GM18517 (cell line): ENCODE measurements at regions not wholly inside any gene's neighbourhood (a gene's known extent, or its start where the extent isn't known, plus 50 kb on each side); places are given as distances from the start of the nearest gene placed in this dataset.
A peak's percentile ranks its signal among the peaks of the same experiment; 100 is the strongest.
"Not testable (repeated sequence)": the region's sequence is repeated elsewhere in the genome, so short reads cannot be mapped to it uniquely, and the experiment has no call there.

Experiments used
- ATAC-seq: cut with Tn5 transposase; IDR thresholded peaks from one replicate; pipeline ENCODE4 v1.9.1; 2021; ENCODE audit warnings: mild to moderate bottlenecking, moderate library complexity; ENCODE audit not compliant: unreplicated experiment

DNA sequence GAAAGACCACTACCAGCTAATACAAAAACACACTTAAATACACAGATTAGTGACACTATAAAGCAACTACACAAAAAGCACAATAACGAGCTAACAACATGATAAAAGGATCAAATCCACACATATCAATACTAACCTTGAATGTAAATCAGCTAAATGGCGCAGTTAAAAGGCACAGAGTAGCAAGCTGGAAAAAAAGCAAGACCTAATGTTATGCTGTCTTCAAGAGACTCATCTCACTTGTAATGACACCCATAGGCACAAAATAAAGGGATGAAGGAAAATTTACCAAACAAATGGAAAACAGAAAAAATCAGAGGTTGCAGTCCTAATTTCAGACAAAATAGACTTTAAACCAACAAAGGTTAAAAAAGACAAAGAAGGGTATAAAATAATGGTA lies 86.3 kb downstream of the NUS1 start:
- no peak for ATAC-seq

DNA sequence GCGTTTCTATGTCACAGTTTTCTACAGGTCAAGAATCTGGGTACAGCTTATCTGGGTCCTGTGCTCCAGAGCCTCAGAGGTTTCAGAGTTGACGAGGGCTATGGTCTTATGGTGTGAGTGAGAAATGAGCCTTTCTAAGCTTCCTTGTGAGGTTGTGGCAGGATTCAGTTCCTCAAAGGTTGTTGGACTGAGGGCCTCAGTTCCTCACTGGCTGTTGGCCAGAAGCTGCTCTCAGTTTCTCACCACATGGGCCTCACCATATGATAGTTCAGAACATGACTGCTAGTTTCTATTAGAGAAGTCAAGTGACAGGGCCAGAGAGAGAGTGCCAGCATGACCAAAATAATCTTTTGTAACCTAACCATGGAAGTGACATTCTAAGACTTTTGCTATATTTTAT lies 96.1 kb downstream of the NUS1 start:
- peak; percentile 97 for ATAC-seq

DNA sequence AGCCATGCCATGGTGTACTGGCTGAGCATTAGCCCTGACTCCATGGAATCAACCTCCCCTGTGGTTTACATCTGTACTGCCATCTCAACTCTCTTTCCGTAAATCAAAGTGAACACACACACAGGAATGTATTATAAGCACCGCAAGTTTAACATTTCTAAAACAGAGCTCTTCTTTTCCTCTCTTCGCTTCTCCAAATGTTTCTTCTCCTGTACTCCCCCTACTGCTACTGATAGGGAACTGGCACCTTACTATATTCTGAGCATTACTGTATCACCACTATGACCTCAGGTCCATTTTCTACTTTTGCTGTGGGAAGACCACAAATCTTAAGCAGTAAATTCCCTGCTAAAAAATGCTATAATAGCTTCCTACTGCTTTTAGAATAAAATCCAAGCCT lies 101.2 kb downstream of the NUS1 start:
- ATAC-seq = peak; percentile 44

DNA sequence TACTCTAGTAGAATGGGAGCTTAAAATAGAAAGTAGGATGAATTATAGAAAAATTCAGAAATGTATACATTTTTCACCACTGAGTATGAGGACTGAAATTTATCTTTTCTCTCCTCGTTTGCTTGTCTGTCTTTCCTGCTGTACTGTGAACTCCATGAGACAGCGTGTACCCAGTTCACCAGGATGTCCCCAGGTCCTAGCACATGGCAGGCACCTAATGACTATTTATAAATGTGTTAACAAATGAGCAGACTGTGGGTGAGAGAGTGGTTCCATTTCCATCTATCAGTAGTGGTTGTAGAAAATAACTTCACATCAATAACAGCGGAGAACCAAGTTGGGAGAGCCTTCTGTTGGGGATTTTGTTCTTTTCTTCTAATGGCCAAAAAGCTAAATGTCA lies 106.3 kb downstream of the NUS1 start:
- no peak for ATAC-seq

DNA sequence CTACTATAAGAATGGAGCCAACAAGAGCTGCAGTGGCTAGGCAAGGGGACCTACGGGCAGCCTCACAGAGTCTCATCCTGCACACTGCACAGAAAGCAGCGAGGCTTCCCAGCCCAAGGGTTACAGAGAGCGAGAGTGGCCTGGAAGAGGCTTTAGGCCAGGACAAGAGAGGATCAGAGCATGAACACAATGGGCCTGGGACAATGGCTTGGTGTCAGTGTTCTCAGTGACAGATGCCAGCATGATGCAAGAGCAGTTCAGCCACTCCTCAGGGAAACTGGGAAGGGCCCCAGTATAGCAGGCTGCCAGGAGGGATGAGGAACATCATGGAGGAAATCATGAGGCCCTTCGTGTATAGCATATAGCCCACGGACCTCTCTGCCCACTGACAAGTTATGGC lies 108.0 kb downstream of the NUS1 start:
- no peak for ATAC-seq

DNA sequence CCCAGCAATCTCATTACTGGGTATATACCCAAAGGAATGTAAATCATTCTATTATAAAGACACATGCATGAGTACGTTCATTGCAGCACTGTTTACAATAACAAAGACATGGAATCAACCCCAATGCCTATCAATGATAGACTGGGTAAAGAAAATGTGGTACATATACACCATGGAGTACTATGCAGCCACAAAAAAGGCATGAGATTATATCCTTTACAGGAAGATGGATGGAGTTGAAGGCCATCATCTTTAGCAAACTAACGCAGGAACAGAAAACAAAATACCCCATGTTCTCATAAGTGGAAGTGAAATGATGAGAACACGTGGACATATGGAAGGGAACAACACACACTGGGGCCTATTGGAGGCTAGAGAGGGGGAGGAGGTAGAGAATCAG lies 115.7 kb downstream of the NUS1 start:
- ATAC-seq = no peak

DNA sequence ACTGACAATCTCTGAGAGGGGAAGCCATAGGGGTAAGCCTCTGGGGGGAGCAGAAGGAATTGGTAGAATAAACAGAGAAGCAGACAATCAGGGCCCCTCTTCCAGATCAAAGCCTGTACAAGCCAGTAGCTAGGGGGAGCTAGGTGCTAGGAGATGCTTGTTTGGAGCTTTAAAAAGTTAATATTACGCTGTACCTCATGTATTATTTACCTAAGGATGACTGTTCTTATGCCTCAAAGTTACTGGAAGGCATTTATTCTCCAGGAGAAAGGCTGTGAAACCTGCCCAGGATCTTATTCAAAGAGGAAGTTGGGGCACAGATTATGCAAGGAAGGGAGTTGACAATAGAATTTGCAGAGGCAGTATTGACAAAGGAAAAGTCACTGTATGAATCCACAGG lies 111.8 kb upstream of the SLC35F1 start:
- ATAC-seq = no peak

DNA sequence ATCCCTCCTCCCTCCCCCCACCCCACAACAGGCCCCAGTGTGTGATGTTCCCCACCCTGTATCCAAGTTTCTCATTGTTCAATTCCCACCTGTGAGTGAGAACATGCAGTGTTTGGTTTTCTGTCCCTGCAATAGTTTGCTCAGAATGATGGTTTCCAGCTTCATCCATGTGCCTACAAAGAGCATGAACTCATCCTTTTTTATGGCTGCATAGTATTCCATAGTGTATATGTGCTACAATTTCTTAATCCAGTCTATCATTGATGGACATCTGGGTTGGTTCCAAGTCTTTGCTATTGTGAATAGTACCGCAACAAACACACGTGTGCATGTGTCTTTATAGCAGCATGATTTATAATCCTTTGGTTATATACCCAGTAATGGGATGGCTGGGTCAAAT lies 108.2 kb upstream of the SLC35F1 start:
- ATAC-seq = not testable (repeated sequence)

DNA sequence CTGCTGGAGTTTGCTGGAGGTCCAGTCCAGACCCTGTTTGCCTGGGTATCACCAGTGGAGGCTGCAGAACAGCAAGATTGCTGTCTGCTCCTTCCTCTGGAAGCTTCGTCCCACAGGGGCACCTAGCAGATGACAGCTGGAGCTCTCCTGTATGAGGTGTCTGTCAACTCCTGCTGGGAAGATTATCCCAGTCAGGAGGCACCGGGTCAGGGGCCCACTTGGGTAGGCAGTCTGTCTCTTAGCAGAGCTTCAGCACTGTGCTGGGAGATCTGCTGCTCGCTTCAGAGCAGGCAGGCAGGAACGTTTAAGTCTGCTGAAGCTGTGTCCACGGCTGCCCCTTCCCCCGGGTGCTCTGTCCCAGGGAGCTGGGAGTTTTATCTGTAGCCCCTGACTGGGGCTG lies 96.8 kb upstream of the SLC35F1 start:
- ATAC-seq = no peak

DNA sequence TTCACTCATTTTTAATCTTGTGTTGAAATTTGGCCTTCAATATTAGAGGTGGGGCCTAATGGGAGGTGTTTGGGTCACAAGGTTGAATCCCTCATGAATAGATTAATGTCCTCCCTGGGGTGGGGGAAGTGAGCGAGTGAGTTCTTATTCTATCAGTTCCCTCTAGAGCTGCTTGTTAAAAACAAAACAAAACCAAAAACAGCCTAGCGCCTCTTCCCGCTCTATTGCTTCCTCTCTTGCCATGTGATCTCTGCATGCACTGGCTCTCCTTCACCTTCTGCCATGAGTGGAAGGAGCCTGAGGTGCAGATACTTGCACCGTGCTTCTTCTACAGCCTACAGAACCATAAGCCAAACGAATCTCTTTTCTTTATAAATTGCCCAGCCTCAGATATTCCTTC lies 89.6 kb upstream of the SLC35F1 start:
- no peak for ATAC-seq

DNA sequence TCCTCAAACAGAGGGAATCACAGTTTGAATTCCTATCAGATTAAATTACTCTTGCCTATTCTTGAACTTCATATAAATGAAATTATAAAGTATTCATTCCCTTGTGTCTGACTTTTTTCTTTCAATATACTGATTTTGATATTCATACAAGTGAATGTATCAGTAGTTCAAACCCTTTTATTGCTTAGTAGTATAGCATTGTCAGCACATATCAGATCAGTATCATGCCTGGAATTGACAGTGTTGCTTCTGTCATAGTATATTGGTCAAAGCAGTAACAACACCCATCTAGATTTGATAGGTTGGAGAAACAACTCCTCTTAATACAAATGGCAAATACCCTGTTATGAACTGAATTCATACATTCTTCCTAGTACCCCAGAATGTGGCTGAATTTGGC lies 89.1 kb upstream of the SLC35F1 start:
- ATAC-seq = no peak

DNA sequence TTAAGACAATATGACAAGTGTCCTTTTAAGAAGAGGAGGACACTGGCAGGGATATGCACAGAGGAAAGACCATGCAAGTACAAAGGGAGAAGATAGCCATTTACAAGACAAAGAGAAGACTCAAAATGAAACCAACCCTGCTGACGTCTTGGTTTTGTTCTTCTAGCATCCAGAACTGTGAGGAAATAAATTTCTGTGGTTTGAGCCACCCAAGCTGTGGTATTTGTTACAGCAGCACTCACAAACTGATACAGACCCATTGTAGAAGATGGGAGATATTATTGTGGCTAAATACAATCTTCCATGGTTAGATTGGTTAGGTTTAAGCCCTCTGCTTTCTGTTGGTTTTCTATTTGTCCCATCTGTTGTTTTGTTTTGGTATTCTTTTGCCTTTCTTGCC lies 88.6 kb upstream of the SLC35F1 start:
- no peak for ATAC-seq

DNA sequence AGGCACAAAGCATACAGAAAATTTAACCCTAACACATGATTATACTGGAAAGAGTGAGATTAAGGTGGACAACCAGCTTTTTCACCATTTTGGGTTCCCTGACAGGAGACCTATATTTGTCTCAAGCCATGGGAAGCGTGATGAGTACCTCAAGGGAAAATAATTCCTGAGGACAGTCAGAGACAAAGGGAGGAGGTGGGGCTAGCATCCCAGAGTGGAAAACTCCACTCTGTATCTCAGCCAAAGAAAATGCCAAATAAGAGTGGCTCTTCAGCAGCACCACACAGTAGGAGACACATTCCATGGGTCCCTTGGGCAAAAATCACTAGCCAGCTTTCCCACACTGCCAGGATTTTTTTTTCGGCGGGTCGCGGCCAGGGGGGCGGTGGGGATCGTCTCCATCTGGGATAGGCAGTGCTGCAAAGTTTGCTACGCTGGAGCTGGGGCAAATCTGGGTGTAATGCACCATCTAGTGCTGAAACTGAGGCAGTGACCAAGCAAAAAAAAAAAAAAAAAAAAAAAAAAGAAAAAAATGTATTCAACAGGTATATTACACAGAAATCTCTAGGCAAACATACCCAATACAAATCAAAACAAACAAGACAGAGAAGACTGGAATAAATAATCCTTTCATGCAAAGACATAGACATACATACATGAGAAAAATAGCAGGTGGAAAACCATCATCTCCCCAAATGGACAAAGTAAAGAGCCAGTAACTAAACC lies 77.3 kb upstream of the SLC35F1 start:
- ATAC-seq = no peak

DNA sequence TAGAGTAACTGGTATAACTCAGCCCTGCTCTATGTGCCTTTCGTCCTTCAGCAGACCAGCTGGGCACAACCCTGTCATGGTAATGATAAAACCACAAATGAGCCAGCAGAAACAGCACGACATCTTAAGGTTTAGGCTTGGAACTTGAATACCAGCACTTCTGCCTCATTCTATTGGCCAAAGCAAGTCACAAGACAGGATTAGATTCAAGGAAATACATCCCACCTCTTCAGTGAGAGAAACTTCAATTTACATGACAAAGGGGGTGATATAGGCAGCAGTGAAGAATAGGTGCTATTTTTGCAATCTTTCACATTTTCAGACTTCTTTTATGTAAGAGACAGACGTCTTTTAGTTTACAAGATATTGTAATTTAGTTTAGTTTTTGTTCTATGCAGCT lies 69.8 kb upstream of the SLC35F1 start:
- no peak for ATAC-seq

DNA sequence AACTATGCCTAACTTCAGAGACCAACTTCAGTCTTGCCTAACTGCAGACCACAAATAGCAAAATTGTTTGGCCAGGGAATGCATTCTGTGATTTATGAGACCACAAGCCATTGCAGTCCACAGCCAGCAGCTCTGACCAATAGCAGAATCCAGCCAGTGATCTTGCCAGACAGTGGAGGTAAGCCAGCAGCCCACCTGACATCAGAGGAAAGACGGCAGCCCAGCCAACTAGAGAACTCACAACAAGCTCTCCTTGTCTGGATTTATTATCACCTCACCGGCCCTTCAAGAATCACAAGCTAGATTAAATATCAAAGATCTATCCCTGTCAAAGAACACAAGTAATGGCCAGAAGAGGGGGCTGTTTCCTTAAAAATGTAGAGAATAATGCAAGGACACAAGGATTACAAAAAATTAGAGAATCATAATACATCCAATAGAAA lies 66.5 kb upstream of the SLC35F1 start:
- ATAC-seq = no peak

DNA sequence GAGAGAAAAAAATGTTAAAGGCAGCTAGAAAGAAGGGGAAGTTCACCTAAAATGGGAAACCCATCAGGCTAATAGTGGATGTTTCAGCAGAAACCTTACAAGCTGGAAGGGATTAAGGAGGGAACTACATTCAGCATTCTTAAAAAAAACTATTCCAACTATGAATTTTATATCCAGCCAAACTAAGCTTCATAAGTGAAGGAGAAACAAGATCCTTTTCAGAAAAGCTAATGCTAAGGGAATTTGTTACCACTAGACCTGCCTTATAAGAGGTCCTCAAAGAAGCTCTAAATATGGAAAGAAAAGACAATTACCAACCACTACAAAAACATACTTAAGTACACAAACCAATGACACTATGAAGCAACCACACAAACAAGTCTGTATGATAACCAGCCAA lies 59.2 kb upstream of the SLC35F1 start:
- ATAC-seq = no peak

DNA sequence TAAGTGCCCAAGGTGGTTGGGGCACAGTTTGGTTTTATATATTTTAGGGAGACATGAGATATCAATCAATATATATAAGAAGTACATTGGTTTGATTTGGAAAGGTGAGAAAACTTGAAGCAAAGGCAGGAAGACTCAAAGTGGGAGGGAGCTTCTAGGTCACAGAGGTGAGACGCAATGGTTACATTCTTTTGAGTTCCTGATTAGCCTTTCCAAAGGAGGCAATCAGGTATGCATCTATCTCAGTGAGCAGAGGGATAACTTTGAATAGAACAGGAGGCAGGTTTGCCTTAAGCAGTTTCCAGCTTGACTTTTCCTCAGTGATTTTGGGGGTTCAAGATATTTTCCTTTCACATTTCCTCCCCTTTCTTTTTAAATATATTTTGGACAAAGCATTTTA lies 58.0 kb upstream of the SLC35F1 start:
- ATAC-seq = no peak
